ENCODE measurements at regions not wholly inside any gene's neighbourhood (a gene's known extent, or its start where the extent isn't known, plus 50 kb on each side); places are given as distances from the start of the nearest gene placed in this dataset.

GRCh38 chr5:66469684-66470083, 126.5 kb upstream of the MAST4 start:
- DNase-seq (ENCODE audit: low read depth, low spot score): no peak

- no peak for DNase-seq (ENCODE audit: low read depth, low spot score)
Measured at GRCh38 chr5:66472010-66472409, 124.2 kb upstream of the MAST4 start.

- DNase-seq (ENCODE audit: low read depth, low spot score): no peak
Measured at GRCh38 chr5:66475731-66476130, 120.5 kb upstream of the MAST4 start.

DNA sequence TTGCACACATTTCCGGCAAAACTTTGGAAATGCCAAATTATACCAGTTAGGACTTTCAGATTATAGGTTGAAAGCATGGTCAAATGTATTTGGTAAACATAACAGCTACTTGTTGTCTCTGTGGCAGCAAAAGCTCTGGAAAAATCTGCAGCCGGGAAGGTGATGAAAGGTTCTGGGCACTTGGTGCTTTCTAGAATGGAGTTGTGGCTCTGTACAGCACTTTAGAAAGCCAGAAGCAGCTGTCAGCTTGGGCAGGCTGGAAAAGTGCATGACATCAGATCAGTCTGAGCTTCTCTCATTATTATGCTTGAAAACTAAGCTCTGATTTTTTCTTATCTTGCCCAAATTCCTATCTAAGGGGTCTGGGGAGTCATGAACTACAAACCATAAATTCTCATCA, 118.6 kb upstream of the MAST4 start:
- DNase-seq (ENCODE audit: low read depth, low spot score): no peak

DNA sequence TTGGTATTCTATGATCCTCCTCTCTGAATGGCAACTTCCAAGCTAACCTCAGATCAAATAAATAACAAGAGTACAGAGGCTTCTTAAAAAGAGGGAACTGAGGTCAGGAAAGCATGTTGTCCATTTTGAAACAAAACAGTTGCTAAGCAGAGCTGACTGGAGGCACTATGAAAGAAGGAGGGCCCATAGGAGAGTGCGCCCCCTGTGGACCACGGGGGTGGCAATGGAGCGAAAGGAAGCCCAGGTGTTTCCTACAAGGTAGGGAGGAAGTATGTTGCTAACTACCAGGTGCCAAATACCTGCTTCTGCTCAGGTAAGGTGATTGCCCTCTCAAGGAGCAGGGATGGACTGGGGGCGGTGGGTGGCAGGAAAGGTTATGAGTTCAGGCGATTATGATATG, 101.8 kb upstream of the MAST4 start:
- DNase-seq (ENCODE audit: low read depth, low spot score): no peak

DNA sequence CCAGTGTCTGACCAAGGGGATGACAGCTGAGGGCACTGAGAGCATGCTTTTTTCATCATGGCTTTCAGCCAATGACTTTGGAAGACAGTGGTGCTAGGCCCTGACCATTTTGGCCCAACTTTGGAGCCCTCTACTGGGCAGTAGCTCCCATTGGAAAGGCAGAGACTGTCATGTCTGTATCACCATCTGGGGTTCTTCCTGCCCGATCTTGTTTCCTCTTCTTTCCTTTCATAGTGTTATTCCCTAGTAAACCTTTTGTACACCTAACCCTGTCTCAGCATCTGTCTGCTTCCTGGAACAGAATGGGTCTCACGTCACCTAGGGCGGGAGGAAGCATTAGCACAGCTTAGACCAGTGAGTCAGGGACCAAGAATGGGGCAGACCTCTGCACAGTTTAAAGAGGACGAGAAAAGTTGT, 97.4 kb upstream of the MAST4 start:
- DNase-seq (ENCODE audit: low read depth, low spot score): no peak

GRCh38 chr5:66503203-66503789, 92.9 kb upstream of the MAST4 start:
- no peak for DNase-seq (ENCODE audit: low read depth, low spot score)

- no peak for DNase-seq (ENCODE audit: low read depth, low spot score)
Measured at GRCh38 chr5:66507106-66507505, 89.1 kb upstream of the MAST4 start.

- no peak for DNase-seq (ENCODE audit: low read depth, low spot score)
Measured at GRCh38 chr5:66511491-66511890, 84.7 kb upstream of the MAST4 start.

DNA sequence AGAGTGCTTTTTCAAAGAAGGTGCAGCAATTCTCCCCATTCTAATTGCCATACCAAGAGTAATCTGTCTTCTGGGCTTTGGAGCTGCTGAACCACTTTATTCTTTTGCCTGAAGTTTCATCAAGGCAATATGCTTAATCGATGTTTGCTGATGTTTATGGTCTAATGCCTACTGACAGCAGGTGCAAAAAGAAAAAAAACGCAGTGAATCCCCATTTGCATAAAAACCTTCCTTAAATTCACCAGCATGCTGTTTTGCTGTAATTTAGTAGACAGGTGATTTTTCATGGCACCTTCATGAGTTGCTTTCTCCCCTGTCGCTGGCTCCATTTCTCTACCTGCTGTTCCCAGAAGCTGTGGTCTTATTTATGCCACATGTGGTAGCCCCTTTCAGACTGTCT, 83.1 kb upstream of the MAST4 start:
- no peak for DNase-seq (ENCODE audit: low read depth, low spot score)

DNA sequence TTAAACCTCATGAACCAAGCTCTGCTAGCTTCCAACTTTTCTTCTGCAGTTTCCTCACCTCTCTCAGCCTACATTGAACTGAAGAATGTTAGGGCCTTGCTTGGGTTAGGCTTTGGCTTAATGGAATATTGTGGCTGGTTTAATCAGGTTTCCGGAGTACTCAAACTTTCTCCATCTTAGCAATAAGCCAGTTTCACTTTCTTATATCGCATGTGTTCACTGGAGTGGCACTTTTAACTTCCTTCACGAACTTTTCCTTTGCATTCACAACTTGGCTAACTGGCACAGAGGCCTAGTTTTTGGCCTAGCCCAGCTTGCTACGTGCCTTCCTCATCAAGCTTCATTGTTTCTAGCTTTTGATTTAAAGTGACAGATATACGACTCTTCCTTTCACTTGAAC, 81.0 kb upstream of the MAST4 start:
- no peak for DNase-seq (ENCODE audit: low read depth, low spot score)

GRCh38 chr5:66516550-66516949, 79.6 kb upstream of the MAST4 start:
- DNase-seq (ENCODE audit: low read depth, low spot score): no peak

DNA sequence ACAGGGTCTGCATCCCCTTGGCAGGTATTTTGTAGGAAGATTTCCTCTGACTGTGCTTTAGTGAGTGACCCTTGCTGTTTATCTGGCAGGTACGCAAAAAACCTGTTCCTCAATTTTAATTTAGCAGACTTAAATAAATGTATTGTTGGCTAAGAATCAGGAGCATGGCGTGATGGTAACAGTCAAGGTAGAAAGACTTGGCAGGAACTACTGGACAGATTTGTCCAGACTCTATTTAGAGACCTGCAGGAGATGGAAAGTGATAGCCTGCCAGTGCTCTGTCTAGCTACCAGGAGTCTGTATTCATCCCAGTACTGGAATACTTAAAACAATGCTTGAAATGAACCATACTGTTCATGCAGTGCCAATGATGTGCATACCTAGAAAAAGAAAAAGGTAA, 78.8 kb upstream of the MAST4 start:
- DNase-seq (ENCODE audit: low read depth, low spot score): no peak

DNA sequence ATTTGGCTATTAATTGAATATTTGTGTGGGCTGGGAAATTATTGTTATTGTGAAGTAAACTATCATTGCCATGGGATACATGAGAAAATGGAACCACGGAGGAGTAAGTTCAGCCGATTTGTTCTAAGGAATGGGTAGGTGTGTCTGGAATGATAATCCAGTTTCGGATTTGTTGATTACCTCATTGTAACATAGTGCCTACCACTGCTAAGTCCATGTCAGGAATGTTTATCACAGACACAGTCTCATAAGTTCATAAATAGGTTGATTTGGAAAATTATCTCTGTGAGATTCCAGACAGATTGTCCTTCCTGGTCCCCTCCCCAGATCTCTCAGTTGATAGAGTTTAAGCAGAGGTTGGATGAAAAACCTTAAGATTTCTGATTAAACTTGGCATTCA, 78.1 kb upstream of the MAST4 start:
- no peak for DNase-seq (ENCODE audit: low read depth, low spot score)

GRCh38 chr5:66518753-66519152, 77.4 kb upstream of the MAST4 start:
- no peak for DNase-seq (ENCODE audit: low read depth, low spot score)

GRCh38 chr5:66519626-66520025, 76.6 kb upstream of the MAST4 start:
- no peak for DNase-seq (ENCODE audit: low read depth, low spot score)

DNA sequence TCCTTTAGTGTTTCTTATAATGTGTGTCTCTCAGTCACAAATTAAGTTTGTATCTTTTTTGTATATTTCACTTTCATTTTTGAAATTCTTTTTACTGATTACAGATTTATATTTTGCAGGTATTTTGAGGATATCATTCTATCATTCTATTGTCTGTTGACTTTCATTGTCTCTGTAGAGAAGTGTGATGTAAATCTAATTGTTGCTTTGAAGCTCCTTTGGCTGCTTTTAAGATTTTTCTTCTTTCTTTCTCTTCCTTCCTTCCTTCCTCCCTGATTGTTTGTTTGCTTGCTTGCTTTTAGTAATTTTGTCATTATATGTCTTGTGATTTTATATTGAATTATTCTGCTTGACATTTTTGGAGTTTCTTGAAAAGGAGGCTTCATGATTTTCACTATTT, 75.3 kb upstream of the MAST4 start:
- DNase-seq (ENCODE audit: low read depth, low spot score): no peak

DNA sequence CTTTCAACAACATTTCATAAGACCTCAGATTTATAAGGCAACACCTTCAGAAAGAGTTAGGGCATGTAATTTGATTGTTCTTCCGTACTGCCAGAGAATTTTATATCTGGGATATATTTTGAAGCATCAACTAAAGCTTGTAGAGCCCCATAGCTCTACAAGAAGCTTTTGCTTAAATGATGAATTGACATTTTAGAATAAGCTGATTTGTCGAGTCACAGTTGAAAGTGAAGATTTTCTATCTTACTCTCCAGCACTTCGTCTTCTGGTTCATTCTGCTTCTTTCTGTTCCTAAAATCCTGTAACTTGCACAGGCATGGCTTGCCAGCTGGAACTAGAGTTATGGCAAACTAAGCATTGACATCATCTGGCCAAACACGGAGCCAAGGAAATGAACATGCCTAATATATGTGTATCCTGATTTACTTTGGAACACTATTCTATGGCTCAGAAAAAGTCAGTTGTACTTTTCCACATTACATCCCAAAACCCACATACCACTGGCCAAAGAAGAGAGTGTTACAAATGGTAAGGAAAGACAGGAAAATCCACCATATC, 68.6 kb upstream of the MAST4 start:
- DNase-seq (ENCODE audit: low read depth, low spot score): no peak

DNA sequence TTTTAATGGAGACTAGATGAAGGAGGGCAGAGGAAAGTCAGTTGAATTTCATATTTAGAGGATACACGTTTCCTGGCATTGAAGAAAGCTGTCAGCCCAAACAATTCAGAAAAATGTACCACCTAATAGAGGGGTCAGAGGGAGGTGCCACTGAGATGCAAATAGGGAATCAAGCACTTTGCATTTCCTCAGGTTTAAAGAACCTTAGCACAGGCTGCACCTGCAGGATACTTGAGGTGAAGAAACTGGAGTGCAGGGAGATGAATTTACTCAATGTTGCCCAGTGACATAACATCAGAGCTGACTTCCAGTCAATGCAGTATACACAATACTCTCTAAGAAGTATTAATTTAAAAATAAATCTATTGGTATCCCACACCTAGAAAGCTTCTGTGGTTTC, 67.0 kb upstream of the MAST4 start:
- no peak for DNase-seq (ENCODE audit: low read depth, low spot score)

DNA sequence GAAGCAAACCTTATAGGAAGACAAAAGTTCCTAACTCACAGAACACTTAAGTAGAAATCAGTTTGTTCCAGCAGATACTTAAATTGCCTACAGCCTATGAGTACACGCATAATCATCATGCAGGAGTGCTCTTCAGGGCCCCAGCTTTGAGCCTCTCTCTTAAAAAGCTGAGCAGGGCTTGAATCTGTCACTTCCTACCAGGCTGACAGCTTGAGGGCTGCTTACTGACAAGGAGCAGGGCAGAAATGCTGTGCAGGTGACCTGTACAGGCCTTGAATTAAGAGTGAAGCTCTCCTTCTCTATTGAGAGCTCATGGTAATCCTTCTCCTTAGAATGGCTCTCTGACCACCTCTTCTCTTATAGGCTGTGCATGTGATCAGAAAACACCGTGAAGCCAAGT, 66.5 kb upstream of the MAST4 start:
- no peak for DNase-seq (ENCODE audit: low read depth, low spot score)

DNA sequence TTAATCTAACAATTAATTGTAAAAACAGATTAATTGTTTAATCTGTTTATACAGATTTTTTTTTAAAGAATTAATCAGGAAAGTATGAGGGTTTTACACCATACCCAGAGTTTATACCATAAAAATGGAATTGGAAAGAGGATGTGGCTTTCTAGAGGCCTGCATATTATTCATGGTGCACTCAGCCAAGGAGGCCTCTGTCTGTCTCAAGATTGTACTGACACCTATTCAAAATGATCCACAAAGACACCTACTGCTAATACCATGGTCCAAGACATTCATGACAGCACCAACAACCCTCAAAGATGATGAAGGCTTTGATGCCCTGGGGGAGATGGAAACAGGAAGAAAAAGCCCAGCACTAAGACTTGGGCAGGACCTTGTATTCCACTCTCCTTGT, 58.1 kb upstream of the MAST4 start:
- DNase-seq (ENCODE audit: low read depth, low spot score): no peak

DNA sequence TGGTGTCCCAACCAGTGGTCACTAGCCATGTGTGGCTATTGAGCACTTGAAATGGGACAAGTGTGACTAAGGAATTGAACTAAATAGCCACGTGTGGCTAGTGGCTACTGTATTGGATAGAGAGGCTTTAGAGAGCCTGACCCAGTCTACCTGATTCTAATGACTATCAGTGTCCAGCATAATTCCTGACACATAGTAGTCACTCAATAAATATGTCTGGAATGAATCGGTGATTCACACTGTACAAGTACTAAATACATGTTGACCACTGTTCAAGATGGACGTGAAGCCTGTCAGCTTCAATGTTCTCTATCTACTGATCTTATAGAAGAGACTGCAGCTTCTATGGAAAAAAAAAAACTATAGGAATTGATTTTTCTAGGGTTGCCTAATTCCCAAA, 57.7 kb upstream of the MAST4 start:
- no peak for DNase-seq (ENCODE audit: low read depth, low spot score)

DNA sequence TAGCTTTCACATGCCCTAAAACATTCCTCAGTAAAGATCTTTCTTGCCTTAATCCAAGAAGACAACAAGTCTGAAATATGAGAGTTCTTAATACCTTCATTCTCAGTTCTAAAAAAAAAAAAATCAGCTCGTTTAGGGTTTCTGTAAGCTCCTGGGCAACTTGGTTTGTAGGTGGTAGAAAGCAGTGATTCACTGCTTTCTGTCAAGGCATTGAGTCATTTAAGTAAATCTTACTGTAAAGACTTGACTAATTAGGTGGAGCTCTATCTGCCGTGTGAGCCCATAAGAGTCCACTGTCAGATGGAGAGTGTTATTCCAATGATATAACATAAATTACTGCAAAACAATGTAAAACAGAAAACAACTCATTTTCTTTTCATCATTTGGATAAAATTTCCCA, 56.1 kb upstream of the MAST4 start:
- DNase-seq (ENCODE audit: low read depth, low spot score): no peak

DNA sequence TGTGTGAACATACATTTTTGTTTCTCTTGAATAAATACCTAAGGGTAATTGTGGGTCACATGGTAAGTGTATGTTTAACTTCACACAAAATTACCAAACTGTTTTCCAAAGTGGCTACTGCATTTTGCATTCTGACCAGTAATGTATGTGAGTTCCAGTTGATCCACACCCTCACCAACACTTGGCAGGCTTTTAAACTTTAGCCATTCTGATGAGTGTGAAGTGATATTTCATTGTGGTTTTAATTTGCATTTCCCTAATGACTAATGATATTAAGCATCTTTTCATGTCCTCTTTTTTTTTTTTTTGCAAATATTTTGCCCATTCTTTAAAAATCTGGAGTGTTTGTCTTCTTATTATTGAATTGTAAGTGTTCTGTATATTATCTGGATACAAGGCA, 53.5 kb upstream of the MAST4 start:
- no peak for DNase-seq (ENCODE audit: low read depth, low spot score)
